Activated naive CD8-positive, alpha-beta T cell treated with anti-CD3 and anti-CD28 coated beads for 36 hours (primary cell): ENCODE measurements at regions not wholly inside any gene's neighbourhood (a gene's known extent, or its start where the extent isn't known, plus 50 kb on each side); places are given as distances from the start of the nearest gene placed in this dataset.

Experiments
- DNase-seq: peaks from one replicate; pipeline ENCODE4 v3.0.0; 2021
- H3K27ac Mint-ChIP-seq: one replicate; pipeline ENCODE4 v1.8.0; 2022; ENCODE audit warnings: mild to moderate bottlenecking, moderate library complexity, mixed read lengths
- H3K27me3 Mint-ChIP-seq: one replicate; pipeline ENCODE4 v1.8.0; 2022; ENCODE audit warnings: mild to moderate bottlenecking, mixed read lengths
- H3K36me3 Mint-ChIP-seq: one replicate; pipeline ENCODE4 v1.8.0; 2021; ENCODE audit warnings: mild to moderate bottlenecking, mixed read lengths
- H3K4me1 Mint-ChIP-seq: one replicate; pipeline ENCODE4 v1.8.0; 2021; ENCODE audit warnings: mixed read lengths
- H3K4me3 Mint-ChIP-seq: one replicate; pipeline ENCODE4 v1.8.0; 2022; ENCODE audit warnings: mild to moderate bottlenecking, moderate library complexity, mixed read lengths
- H3K9me3 Mint-ChIP-seq: one replicate; pipeline ENCODE4 v1.8.0; 2022; ENCODE audit warnings: mixed read lengths

DNA sequence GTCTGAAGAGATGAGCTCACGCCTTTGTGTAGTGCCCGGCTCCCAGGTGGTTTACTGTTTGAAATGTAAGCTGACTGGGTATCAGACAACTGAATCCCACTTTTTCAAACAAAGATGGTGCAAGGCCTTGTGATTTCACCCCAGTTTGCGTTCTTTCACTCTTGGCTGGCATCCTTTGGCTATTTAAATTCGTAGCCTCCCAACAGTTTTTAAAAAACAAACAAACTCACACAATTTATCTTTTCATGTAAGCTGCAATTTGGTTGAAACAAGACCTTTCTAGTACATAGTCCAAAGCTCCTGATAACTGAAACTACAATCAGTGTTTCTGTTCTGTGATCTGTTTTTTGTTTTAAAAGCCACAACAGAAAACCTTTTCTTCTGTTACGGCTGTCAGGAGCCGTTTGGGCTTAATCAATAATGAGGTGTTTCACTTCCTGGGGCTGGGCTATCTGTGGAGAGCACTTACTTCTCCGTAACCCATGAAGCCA, 65.1 kb upstream of the NPAS1 start:
- DNase-seq = no peak
- Mint-ChIP-seq H3K4me3 (peak overlapping the region; percentile 74), H3K27ac (peak overlapping the region; percentile 89), H3K9me3 (no peaks in the 10 kb centered on the region), H3K4me1 (peaks cover 48% of the 10 kb centered on the region), H3K36me3 (peaks cover 4% of the 10 kb centered on the region), H3K27me3 (no peaks in the 10 kb centered on the region)

DNA sequence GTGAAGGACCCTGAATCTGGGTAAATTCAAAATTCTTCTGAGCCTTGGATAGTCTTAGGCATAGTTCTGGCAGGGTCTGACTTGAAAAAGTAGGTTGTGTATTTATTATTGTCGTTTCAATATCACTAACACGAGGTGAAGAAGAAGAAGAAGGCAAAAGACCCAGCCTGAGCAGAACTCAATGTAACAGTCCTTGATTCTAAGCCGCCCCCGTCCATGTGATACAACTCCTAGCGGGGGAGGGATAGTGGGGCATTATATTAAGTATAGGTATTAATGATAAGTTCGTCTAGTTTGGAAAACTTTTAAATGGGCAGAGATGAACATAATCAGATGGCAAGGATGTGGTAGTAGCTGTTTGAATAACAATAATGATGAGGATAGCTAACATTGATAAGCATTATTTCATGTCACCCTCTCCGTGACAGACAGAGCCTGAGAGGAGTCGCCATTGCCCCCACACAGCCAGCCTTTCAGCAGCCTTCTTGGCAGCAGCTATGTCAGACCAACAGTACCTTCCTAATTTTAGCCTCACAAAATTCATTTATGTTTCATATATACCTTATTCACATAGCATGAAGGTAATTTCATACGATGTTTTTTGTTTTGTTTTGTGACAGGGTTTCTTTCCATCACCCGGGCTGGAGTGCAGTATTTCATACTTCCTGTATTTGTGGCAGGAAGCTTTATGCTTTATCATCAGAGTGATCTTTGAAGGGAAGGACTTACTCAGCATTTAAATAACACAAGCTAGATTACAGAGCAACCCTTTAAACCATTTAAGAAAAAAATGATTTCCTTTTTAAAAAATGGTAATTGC, 64.4 kb upstream of the NPAS1 start:
- no peaks in the 10 kb centered on the region for H3K27me3 Mint-ChIP-seq
- peaks cover 46% of the 10 kb centered on the region for H3K4me1 Mint-ChIP-seq
- H3K27ac Mint-ChIP-seq = peak overlapping the region; percentile 89
- no peaks in the 10 kb centered on the region for H3K9me3 Mint-ChIP-seq
- H3K36me3 Mint-ChIP-seq = peaks cover 4% of the 10 kb centered on the region
- no peak for DNase-seq
- peak overlapping the region; percentile 74 for H3K4me3 Mint-ChIP-seq

GRCh38 chr19:46955813-46956371, 63.7 kb upstream of the NPAS1 start:
- Mint-ChIP-seq H3K36me3 (peaks cover 4% of the 10 kb centered on the region), H3K4me3 (peak overlapping the region; percentile 74), H3K4me1 (peaks cover 41% of the 10 kb centered on the region), H3K9me3 (no peaks in the 10 kb centered on the region), H3K27ac (peak overlapping the region; percentile 89), H3K27me3 (no peaks in the 10 kb centered on the region)
- DNase-seq = no peak

- Mint-ChIP-seq H3K36me3 (peaks cover 2% of the 10 kb centered on the region), H3K27me3 (no peaks in the 10 kb centered on the region), H3K4me3 (no peak overlapping the region), H3K4me1 (peaks cover 41% of the 10 kb centered on the region), H3K9me3 (no peaks in the 10 kb centered on the region), H3K27ac (peak overlapping the region; percentile 66)
- peak; percentile 28 for DNase-seq
Measured at GRCh38 chr19:46958532-46958931, 61.1 kb upstream of the NPAS1 start.

- Mint-ChIP-seq H3K27me3 (no peaks in the 10 kb centered on the region), H3K36me3 (no peaks in the 10 kb centered on the region), H3K27ac (no peak overlapping the region), H3K9me3 (no peaks in the 10 kb centered on the region), H3K4me1 (peaks cover 30% of the 10 kb centered on the region), H3K4me3 (no peak overlapping the region)
- no peak for DNase-seq
Measured at GRCh38 chr19:46959894-46960556, 59.6 kb upstream of the NPAS1 start.

DNA sequence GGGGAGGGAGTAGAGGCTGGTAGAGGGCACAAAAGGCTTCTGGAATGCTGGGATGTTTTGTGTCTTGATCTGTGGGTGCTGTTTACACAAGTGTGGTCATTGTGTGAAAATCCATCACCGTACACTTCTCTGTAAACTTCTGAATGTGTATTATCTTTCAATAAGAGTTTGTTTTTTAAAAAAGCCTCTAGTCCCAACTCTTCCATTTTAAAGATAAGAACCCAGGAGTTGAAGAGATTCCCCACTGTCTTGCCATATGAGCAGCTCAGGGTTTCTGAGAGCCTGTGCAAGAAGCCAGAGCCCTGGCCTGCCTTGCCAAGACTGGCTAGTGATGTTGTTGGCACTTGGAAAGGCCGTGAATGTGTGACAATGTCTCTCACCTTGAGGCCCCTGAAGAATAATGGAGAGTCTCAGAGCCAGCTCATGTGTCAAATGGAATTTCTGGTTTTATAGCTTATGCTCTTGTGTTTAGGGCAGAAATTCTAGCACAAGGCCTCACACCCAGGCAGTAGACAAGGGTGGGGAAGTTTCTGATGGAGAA, 57.5 kb upstream of the NPAS1 start:
- no peak overlapping the region for H3K4me3 Mint-ChIP-seq
- H3K27me3 Mint-ChIP-seq = no peaks in the 10 kb centered on the region
- H3K4me1 Mint-ChIP-seq = peaks cover 22% of the 10 kb centered on the region
- DNase-seq = no peak
- no peaks in the 10 kb centered on the region for H3K9me3 Mint-ChIP-seq
- peaks cover 1% of the 10 kb centered on the region for H3K36me3 Mint-ChIP-seq
- no peak overlapping the region for H3K27ac Mint-ChIP-seq

DNA sequence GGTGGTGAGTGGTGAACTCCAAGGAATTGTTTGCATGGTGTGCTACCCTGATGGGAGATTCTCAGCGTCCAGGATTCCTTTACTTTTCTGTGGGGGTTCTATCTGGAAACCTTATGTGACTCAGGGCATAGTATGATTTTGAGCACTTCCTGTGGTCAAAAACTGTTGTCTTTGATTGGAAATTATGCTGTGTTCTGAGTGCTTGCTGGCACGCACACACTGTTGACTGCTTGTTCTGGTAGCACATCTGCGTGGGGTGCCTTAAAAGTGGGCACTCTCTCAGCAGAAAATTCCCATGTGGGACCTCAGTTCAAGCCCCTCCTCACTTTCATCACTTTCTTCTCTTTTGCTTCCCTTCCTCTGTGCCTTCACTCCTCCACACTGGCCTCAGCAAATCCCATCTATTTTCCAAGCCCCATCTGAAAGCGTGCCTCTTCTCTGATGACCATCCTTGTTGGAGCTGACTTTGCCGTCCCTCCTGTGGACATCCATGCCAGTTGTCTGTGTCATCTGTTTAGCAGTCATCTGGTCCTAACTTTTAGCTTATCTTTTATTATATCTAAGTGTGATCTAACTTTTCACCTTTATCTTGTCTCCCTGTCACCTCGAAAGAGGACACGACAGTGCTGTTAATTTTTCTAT, 56.4 kb upstream of the NPAS1 start:
- Mint-ChIP-seq H3K9me3 (no peaks in the 10 kb centered on the region), H3K4me3 (no peak overlapping the region), H3K27ac (peak overlapping the region; percentile 5), H3K4me1 (peaks cover 30% of the 10 kb centered on the region), H3K36me3 (peaks cover 1% of the 10 kb centered on the region), H3K27me3 (no peaks in the 10 kb centered on the region)
- no peak for DNase-seq

DNA sequence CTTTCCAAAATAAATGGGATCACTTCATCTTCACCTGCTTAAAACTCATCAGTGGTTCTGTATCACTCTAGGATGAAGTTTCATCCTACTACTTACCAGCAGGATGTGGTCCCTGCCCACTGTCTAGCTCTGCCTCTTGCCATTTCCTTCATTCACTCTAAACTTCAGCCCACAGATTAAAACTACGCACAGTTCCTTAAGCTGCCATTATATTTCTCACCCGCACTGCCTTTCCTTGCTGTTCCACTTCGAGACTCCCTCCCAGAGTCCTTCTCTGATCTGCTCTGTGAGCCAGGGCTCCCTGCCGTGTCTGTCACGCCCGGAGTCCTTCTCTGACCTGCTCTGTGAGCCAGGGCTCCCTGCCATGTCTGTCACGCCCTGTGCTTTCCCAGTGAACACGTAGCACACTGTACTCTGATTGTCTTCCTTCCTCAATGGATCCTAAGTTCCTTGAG, 52.0 kb upstream of the NPAS1 start:
- H3K36me3 Mint-ChIP-seq = peaks cover 1% of the 10 kb centered on the region
- H3K27me3 Mint-ChIP-seq = no peaks in the 10 kb centered on the region
- no peak for DNase-seq
- peaks cover 25% of the 10 kb centered on the region for H3K4me1 Mint-ChIP-seq
- peak overlapping the region; percentile 62 for H3K27ac Mint-ChIP-seq
- H3K4me3 Mint-ChIP-seq = peak overlapping the region; percentile 1
- H3K9me3 Mint-ChIP-seq = no peaks in the 10 kb centered on the region
